ENCODE measurements at regions not wholly inside any gene's neighbourhood (a gene's known extent, or its start where the extent isn't known, plus 50 kb on each side); places are given as distances from the start of the nearest gene placed in this dataset.

GRCh38 chr2:228630786-228631185, 449.3 kb upstream of the SPHKAP start:
- TF ChIP-seq, protein P1, sequence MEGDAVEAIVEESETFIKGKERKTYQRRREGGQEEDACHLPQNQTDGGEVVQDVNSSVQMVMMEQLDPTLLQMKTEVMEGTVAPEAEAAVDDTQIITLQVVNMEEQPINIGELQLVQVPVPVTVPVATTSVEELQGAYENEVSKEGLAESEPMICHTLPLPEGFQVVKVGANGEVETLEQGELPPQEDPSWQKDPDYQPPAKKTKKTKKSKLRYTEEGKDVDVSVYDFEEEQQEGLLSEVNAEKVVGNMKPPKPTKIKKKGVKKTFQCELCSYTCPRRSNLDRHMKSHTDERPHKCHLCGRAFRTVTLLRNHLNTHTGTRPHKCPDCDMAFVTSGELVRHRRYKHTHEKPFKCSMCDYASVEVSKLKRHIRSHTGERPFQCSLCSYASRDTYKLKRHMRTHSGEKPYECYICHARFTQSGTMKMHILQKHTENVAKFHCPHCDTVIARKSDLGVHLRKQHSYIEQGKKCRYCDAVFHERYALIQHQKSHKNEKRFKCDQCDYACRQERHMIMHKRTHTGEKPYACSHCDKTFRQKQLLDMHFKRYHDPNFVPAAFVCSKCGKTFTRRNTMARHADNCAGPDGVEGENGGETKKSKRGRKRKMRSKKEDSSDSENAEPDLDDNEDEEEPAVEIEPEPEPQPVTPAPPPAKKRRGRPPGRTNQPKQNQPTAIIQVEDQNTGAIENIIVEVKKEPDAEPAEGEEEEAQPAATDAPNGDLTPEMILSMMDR (IDR thresholded peaks at IDR 0.05; ENCODE audit: poor library complexity), result no peak
- TF ChIP-seq EZH2 (IDR thresholded peaks at IDR 0.05; ENCODE audit: borderline replicate concordance), result no peak
